ENCODE measurements at regions not wholly inside any gene's neighbourhood (a gene's known extent, or its start where the extent isn't known, plus 50 kb on each side); places are given as distances from the start of the nearest gene placed in this dataset.
A peak's percentile ranks its signal among the peaks of the same experiment; 100 is the strongest.

DNA sequence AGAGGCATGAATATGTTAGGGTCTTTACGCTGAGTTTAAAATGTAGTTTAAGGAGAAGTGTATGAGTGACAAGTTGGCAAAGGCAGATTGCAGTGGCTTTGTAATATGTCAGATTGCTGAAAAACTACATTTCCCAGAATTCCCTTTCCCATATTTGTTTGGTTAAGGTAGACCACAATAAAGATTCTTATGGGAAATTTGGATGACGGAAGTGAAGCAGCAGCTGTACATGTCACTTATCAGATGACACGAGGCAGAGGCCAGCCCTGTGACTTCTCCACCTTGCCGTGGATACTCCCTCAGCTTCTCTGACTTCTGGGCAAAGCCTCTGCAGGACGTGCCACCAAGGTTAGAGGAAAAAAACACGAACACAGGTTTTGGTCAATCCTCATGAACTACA is 229.7 kb upstream of the DKK2 start:
- no peak for TF ChIP-seq TAF1 (IDR thresholded peaks at IDR 0.05; ENCODE audit: borderline replicate concordance, insufficient read depth, low read length)
- no peak for TF ChIP-seq REST (IDR thresholded peaks at IDR 0.05; ENCODE audit: insufficient read depth in 1 of 2, low read depth in 2 of 2, low read length in 2 of 2)
- no peak for TF ChIP-seq POLR2AphosphoS5 (IDR thresholded peaks at IDR 0.05; ENCODE audit: low read depth, low read length)
- TF ChIP-seq FOXP2 (optimal IDR thresholded peaks at IDR 0.05; ENCODE audit: borderline replicate concordance, extremely low read depth, extremely low read length, insufficient read depth) = no peak
- TF ChIP-seq SIN3A (IDR thresholded peaks at IDR 0.05; ENCODE audit: borderline replicate concordance, insufficient read depth, low read length) = no peak

GRCh38 chr4:107261241-107261874 is 225.2 kb upstream of the DKK2 start:
- no peak for TF ChIP-seq FOXP2 (optimal IDR thresholded peaks at IDR 0.05; ENCODE audit: borderline replicate concordance, extremely low read depth, extremely low read length, insufficient read depth)
- TF ChIP-seq REST (IDR thresholded peaks at IDR 0.05; ENCODE audit: insufficient read depth in 1 of 2, low read depth in 2 of 2, low read length in 2 of 2) = no peak
- no peak for TF ChIP-seq POLR2AphosphoS5 (IDR thresholded peaks at IDR 0.05; ENCODE audit: low read depth, low read length)
- TF ChIP-seq SIN3A (IDR thresholded peaks at IDR 0.05; ENCODE audit: borderline replicate concordance, insufficient read depth, low read length) = no peak
- no peak for TF ChIP-seq TAF1 (IDR thresholded peaks at IDR 0.05; ENCODE audit: borderline replicate concordance, insufficient read depth, low read length)

DNA sequence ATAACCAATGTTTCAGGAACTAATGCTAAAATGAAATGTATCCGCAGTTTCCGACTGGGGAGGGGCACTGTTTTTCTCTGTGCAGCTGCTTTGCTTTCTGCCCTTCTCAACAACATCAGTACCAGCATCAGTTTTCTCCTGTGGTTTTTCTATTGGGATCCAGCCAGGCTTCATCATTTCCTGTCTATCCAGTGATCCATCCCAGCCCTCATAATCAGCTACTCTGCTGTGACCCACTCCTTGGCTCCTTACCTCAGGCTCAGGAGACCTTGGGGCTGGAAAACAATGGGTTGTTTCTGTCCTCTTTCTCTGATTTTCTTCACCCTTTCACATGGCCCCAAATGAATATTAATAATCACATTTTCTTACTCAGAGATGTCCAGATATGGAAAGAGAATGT is 222.2 kb upstream of the DKK2 start:
- TF ChIP-seq SIN3A (IDR thresholded peaks at IDR 0.05; ENCODE audit: borderline replicate concordance, insufficient read depth, low read length) (no peak), REST (IDR thresholded peaks at IDR 0.05; ENCODE audit: insufficient read depth in 1 of 2, low read depth in 2 of 2, low read length in 2 of 2) (peak in 1 of 2 experiments; percentile 27; a peak in 1 of 4 replicates), TAF1 (IDR thresholded peaks at IDR 0.05; ENCODE audit: borderline replicate concordance, insufficient read depth, low read length) (no peak), FOXP2 (optimal IDR thresholded peaks at IDR 0.05; ENCODE audit: borderline replicate concordance, extremely low read depth, extremely low read length, insufficient read depth) (no peak)

DNA sequence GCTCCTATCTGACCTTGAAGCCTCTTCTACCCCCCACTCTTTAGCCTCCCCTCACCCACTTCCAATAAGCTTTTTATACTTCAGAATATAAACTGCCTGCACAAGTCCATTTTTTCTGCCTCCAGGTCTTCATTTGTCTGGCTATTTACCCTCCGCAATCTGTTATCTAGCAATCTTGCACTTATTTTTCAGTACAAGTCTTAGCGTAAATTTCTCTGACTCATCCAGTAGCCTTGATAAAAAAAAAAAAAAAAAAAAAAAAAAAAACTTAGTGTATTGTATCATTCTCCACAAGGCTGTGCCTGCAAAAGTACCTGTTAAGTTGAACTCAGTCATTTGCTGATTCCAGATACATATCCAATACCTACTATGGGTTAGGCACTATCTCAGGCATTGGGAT is 219.5 kb upstream of the DKK2 start:
- TF ChIP-seq REST (IDR thresholded peaks at IDR 0.05; ENCODE audit: insufficient read depth in 1 of 2, low read depth in 2 of 2, low read length in 2 of 2) (no peak), FOXP2 (optimal IDR thresholded peaks at IDR 0.05; ENCODE audit: borderline replicate concordance, extremely low read depth, extremely low read length, insufficient read depth) (no peak), TAF1 (IDR thresholded peaks at IDR 0.05; ENCODE audit: borderline replicate concordance, insufficient read depth, low read length) (no peak), SIN3A (IDR thresholded peaks at IDR 0.05; ENCODE audit: borderline replicate concordance, insufficient read depth, low read length) (no peak), POLR2AphosphoS5 (IDR thresholded peaks at IDR 0.05; ENCODE audit: low read depth, low read length) (no peak)

Data from PFSK-1 (cell line).